Panc1 (cell line): ENCODE measurements at regions not wholly inside any gene's neighbourhood (a gene's known extent, or its start where the extent isn't known, plus 50 kb on each side); places are given as distances from the start of the nearest gene placed in this dataset.

Experiments
- CTCF ChIP-seq: fragments of 450-650 bp; IDR thresholded peaks from 2 replicates; pipeline ENCODE4 v1.5.1; 2017; ENCODE audit warnings: mild to moderate bottlenecking
- REST ChIP-seq, 2 experiments: IDR thresholded peaks; 2 replicates each; pipeline ENCODE4 v1.6.1; 2011 to 2012; ENCODE audit warnings: low read depth in 2 of 2, control low read depth in 1 of 2, low read length in 1 of 2, mild to moderate bottlenecking in 1 of 2, moderate library complexity in 1 of 2; ENCODE audit not compliant: insufficient read depth in 1 of 2
- SIN3A ChIP-seq: IDR thresholded peaks from 2 replicates; pipeline ENCODE4 v1.6.1; 2012; ENCODE audit warnings: low read depth, mild to moderate bottlenecking, low read length, moderate library complexity, borderline replicate concordance; ENCODE audit not compliant: insufficient read depth
- TCF7L2 ChIP-seq: IDR thresholded peaks from 2 replicates; pipeline ENCODE4 v1.6.1; 2011; ENCODE audit warnings: mild to moderate bottlenecking, low read depth, low read length, inconsistent platforms

GRCh38 chr2:78963881-78964280, 61.6 kb upstream of the REG3G start:
- TF ChIP-seq REST (IDR thresholded peaks at IDR 0.05; ENCODE audit: insufficient read depth in 1 of 2, low read depth in 2 of 2, low read length in 1 of 2) = no peak
- no peak for TF ChIP-seq CTCF
- TF ChIP-seq TCF7L2 = no peak
- TF ChIP-seq SIN3A = no peak
